HCT116 (cell line): ENCODE measurements at regions not wholly inside any gene's neighbourhood (a gene's known extent, or its start where the extent isn't known, plus 50 kb on each side); places are given as distances from the start of the nearest gene placed in this dataset.

Source experiments
- ATAC-seq: fragments of 200-7000 bp; cut with Tn5 transposase; 2 replicates; pipeline ENCODE4 v1.9.1; 2020; ENCODE audit warnings: mild to moderate bottlenecking, moderate library complexity
- BruUV-seq: library from RNA; stranded (reverse); fragments of 400-500 nt; replicated peaks from 2 replicates; lab custom pipeline; 2021; lab: Mats Ljungman, UMichigan
- CTCF ChIA-PET: fragments of 300-600 bp; sonication (Branson Sonifier 250); formaldehyde crosslinking; loops from one replicate; lab custom pipeline; 2021; ENCODE audit warnings: antibody characterized with exemption; lab: Charles Lee
- POLR2A ChIA-PET: fragments of 300-600, 350-600 bp; sonication (Branson Sonifier 250); formaldehyde crosslinking; loops from one replicate; lab custom pipeline; 2021; ENCODE audit warnings: antibody characterized with exemption; lab: Charles Lee
- RAD21 ChIA-PET, 2 experiments: fragments of 300-600 bp; sonication (Branson Sonifier 250); formaldehyde crosslinking; loops; one replicate each; lab custom pipeline; 2023; ENCODE audit warnings: low total read pairs in 2 of 2; ENCODE audit not compliant: uncharacterized antibody in 2 of 2, unreplicated experiment in 2 of 2, low non-redundant PET in 1 of 2; lab: Charles Lee
- DNase-seq: peaks from one replicate; pipeline ENCODE4 v3.0.0-alpha.2; 2010; ENCODE audit warnings: low read depth, low spot score
- H2AFZ ChIP-seq: fragments of 200-600 bp; shearing (Covaris generic), sonication (generic); 2 replicates; pipeline ENCODE4 v1.6.1; 2017; ENCODE audit warnings: low read depth, mixed run types, mixed read lengths, antibody characterized with exemption, low read length; ENCODE audit not compliant: poor library complexity, severe bottlenecking
- H3K27ac ChIP-seq: 2 replicates; pipeline ENCODE4 v1.5.1; 2012; ENCODE audit warnings: low read depth, low read length
- H3K27me3 ChIP-seq: fragments of 200-600 bp; sonication (generic); 2 replicates; pipeline ENCODE4 v1.6.1; 2016; ENCODE audit warnings: mixed run types, low read length, mixed read lengths; ENCODE audit not compliant: insufficient read depth
- H3K36me3 ChIP-seq, 2 experiments: fragments of 200-500 bp in 1 of 2; fragments of 200-600 bp in 1 of 2; sonication (Bioruptor generic) in 1 of 2; sonication (generic) in 1 of 2; 2 replicates each; pipeline versions ENCODE4 v1.5.1 to v1.6.1; 2014 to 2016; ENCODE audit warnings: low read length in 2 of 2, inconsistent platforms in 1 of 2, mixed read lengths in 1 of 2, mixed run types in 1 of 2; ENCODE audit not compliant: insufficient read depth in 2 of 2, control insufficient read depth in 1 of 2
- H3K4me1 ChIP-seq, 2 experiments: fragments of 200-600 bp in 1 of 2; sonication (generic) in 1 of 2; 2 replicates each; pipeline versions ENCODE4 v1.5.1 to v1.6.1; 2012 to 2017; ENCODE audit warnings: low read length in 2 of 2, inconsistent platforms in 1 of 2, mild to moderate bottlenecking in 1 of 2, mixed read lengths in 1 of 2, mixed run types in 1 of 2, moderate library complexity in 1 of 2; ENCODE audit not compliant: insufficient read depth in 2 of 2, control insufficient read depth in 1 of 2
- H3K4me2 ChIP-seq: fragments of 200-600 bp; sonication (generic); 2 replicates; pipeline ENCODE4 v1.6.1; 2017; ENCODE audit warnings: mixed run types, low read length, mixed read lengths
- H3K4me3 ChIP-seq, 2 experiments: fragments of 200-600 bp in 1 of 2; sonication (generic) in 1 of 2; replicated peaks in 1 of 2; 2 replicates each; pipeline ENCODE4 v1.5.1; 2011 to 2016; ENCODE audit warnings: low read length in 2 of 2, control low read depth in 1 of 2, low read depth in 1 of 2, mild to moderate bottlenecking in 1 of 2, mixed read lengths in 1 of 2, mixed run types in 1 of 2
- H3K79me2 ChIP-seq: fragments of 200-600 bp; sonication (generic); 2 replicates; pipeline ENCODE4 v1.6.1; 2017; ENCODE audit warnings: mild to moderate bottlenecking, mixed run types, low read length, moderate library complexity, mixed read lengths; ENCODE audit not compliant: insufficient read depth
- H3K9ac ChIP-seq: fragments of 200-600 bp; sonication (generic); 2 replicates; pipeline ENCODE4 v1.6.1; 2016; ENCODE audit warnings: low read length, mixed read lengths
- H3K9me2 ChIP-seq: fragments of 200-600 bp; sonication (generic), shearing (Covaris generic); 2 replicates; pipeline ENCODE4 v1.6.1; 2017; ENCODE audit warnings: mixed run types, mild to moderate bottlenecking, moderate library complexity; ENCODE audit not compliant: insufficient read depth
- H3K9me3 ChIP-seq, 2 experiments: fragments of 200-500 bp in 1 of 2; fragments of 200-600 bp in 1 of 2; sonication (Bioruptor generic) in 1 of 2; sonication (generic) in 1 of 2; 2 replicates each; pipeline ENCODE4 v1.6.1; 2014 to 2017; ENCODE audit warnings: low read length in 2 of 2, mixed read lengths in 2 of 2, inconsistent platforms in 1 of 2, low read depth in 1 of 2, mild to moderate bottlenecking in 1 of 2, mixed run types in 1 of 2, moderate library complexity in 1 of 2; ENCODE audit not compliant: control insufficient read depth in 1 of 2, insufficient read depth in 1 of 2
- H4K20me1 ChIP-seq: fragments of 200-600 bp; sonication (generic), shearing (Covaris generic); 2 replicates; pipeline ENCODE4 v1.6.1; 2017; ENCODE audit warnings: mixed run types, mild to moderate bottlenecking, moderate library complexity; ENCODE audit not compliant: insufficient read depth
- CEBPB ChIP-seq: IDR thresholded peaks from 2 replicates; pipeline ENCODE4 v1.6.1; 2012; ENCODE audit warnings: low read depth
- ELF1 ChIP-seq: IDR thresholded peaks from 2 replicates; pipeline ENCODE4 v1.6.1; 2012; ENCODE audit warnings: low read depth, borderline replicate concordance
- EZH2 ChIP-seq: fragments of 200-600 bp; sonication (generic); IDR thresholded peaks from 2 replicates; pipeline ENCODE4 v1.6.1; 2017; ENCODE audit warnings: antibody characterized with exemption, mixed run types
- EZH2phosphoT487 ChIP-seq: fragments of 200-600 bp; IDR thresholded peaks from 2 replicates; pipeline ENCODE4 v1.6.1; 2018; ENCODE audit warnings: antibody characterized with exemption, borderline replicate concordance
- JUND ChIP-seq: IDR thresholded peaks from 2 replicates; pipeline ENCODE4 v1.6.1; 2012
- POLR2A ChIP-seq: IDR thresholded peaks from 2 replicates; pipeline ENCODE4 v1.7.0; 2011; ENCODE audit warnings: borderline replicate concordance; ENCODE audit not compliant: insufficient read depth, insufficient read length; ENCODE audit errors: extremely low read depth
- POLR2AphosphoS5 ChIP-seq: IDR thresholded peaks from 2 replicates; pipeline ENCODE4 v1.6.1; 2011; ENCODE audit warnings: mild to moderate bottlenecking, low read depth, low read length, moderate library complexity
- RAD21 ChIP-seq: IDR thresholded peaks from 2 replicates; pipeline ENCODE4 v1.6.1; 2012; ENCODE audit warnings: low read depth, mild to moderate bottlenecking
- SP1 ChIP-seq: IDR thresholded peaks from 2 replicates; pipeline ENCODE4 v1.6.1; 2012; ENCODE audit warnings: low read depth
- YY1 ChIP-seq: IDR thresholded peaks from 2 replicates; pipeline ENCODE4 v1.6.1; 2011; ENCODE audit warnings: low read length, low read depth, moderate library complexity, mild to moderate bottlenecking; ENCODE audit not compliant: insufficient replicate concordance; ENCODE audit errors: extremely low read depth
- ZNF274 ChIP-seq: fragments of 200-500 bp; sonication (Bioruptor generic); IDR thresholded peaks from 2 replicates; pipeline ENCODE4 v1.6.1; 2014; ENCODE audit warnings: mild to moderate bottlenecking, low read depth, low read length, inconsistent platforms
- intact Hi-C: fragments of 100-400 bp; cut with micrococcal nuclease; formaldehyde crosslinking; loops from 2 replicates; pipeline ENCODE4 v1.10.0; 2022
- TF ChIP-seq, protein P1 (sequence below): IDR thresholded peaks from 2 replicates; pipeline ENCODE4 v1.6.1; 2012
- TF ChIP-seq, protein P2 (sequence below): IDR thresholded peaks from 2 replicates; pipeline ENCODE4 v1.6.1; 2012
- TF ChIP-seq, protein P3 (sequence below): IDR thresholded peaks from 2 replicates; pipeline ENCODE4 v1.6.1; 2012; ENCODE audit warnings: low read depth

DNA sequence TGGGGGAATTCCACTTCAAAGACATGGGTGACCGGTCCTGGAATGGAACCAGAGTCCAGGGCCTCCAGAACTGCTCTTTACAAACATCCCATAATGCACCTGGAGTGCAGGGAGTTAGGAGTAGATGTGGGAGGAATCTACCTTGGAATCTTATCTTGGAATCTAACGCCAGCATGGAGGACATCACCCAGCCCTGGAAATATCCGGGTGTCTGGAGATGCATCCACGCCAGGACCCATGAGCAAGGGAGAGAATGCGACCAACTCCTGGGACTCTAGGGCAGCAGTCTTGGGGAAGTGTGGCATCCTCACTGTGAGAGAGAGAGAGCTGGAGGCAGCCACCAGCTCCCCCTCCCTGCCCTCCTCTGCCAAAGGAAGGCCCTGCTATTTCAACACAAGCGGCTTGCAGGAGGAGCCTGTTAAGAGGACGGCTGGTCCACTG, 211.8 kb downstream of the UQCRFS1 start:
- no peaks in the 10 kb centered on the region for H4K20me1 ChIP-seq
- no peaks in the 10 kb centered on the region for H3K79me2 ChIP-seq
- BruUV-seq: no TSS peak
- TF ChIP-seq POLR2AphosphoS5 (no peak), RAD21 (no peak), ZNF274 (no peak), ELF1 (no peak), POLR2A (no peak), JUND (no peak), SP1 (no peak), CEBPB (no peak), EZH2phosphoT487 (no peak)
- TF ChIP-seq, protein P1, sequence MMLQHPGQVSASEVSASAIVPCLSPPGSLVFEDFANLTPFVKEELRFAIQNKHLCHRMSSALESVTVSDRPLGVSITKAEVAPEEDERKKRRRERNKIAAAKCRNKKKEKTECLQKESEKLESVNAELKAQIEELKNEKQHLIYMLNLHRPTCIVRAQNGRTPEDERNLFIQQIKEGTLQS: no peak
- TF ChIP-seq, protein P2, sequence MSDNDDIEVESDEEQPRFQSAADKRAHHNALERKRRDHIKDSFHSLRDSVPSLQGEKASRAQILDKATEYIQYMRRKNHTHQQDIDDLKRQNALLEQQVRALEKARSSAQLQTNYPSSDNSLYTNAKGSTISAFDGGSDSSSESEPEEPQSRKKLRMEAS: no peak
- TF ChIP-seq, all 23 proteins: peak for 0
- CTCF ChIA-PET: no interaction called here
- no peak overlapping the region for H3K4me2 ChIP-seq
- intact Hi-C loops: no loop called here
- no peak overlapping the region for H3K27ac ChIP-seq
- no peaks in the 10 kb centered on the region for H3K27me3 ChIP-seq
- no peak for ATAC-seq
- RAD21 ChIA-PET: no interaction called here
- no peaks in the 10 kb centered on the region for H3K4me1 ChIP-seq
- peaks cover 0 to 20% of the 10 kb centered on the region in 2 experiments; a peak in 1 of 4 replicates for H3K9me3 ChIP-seq
- no peaks in the 10 kb centered on the region for H3K36me3 ChIP-seq
- H3K9ac ChIP-seq: no peak overlapping the region
- H2AFZ ChIP-seq: no peak overlapping the region
- POLR2A ChIA-PET: no interaction called here
- no peak overlapping the region for H3K4me3 ChIP-seq
- DNase-seq: no peak
- no peaks in the 10 kb centered on the region for H3K9me2 ChIP-seq

DNA sequence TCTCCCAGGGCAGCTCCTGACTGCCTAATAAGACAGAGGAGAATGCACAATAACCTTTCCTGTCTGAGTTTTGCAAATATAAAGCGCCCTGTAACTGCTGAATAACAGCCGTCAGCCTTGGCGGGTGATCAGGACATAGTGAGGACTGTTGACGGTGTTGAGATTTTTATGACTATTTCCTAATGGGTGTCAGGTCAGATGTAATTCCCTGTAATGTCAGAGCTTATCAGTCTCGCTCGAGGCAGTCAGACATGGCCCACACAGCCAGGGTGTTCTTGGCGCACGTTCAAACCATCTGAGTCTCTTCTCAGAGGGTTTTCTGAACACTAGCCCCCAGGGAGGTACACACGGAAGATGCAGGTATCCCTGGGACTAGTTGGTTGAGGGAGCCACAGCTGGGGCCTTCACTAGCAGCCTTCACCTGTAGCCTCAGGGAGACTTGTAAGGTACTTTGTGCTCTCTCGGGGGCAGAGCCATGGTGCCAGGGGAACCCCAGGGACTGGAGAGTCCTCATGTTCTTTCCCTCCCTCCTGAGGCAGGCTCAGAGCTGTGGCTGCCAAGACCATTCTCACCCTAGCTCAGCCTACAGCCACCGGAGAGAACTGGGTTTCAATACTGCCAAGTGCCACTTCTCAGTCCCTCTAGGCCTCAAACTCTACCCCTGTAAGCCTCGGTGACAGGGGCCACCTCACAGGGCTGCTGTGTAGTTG, 213.1 kb downstream of the UQCRFS1 start:
- no peak for DNase-seq
- Histone ChIP-seq H3K4me3 (no peak overlapping the region), H3K27me3 (no peaks in the 10 kb centered on the region), H2AFZ (no peak overlapping the region)
- TF ChIP-seq YY1: no peak
- TF ChIP-seq RAD21: no peak
- no peak for TF ChIP-seq ELF1
- no peak for TF ChIP-seq POLR2A
- no peak for TF ChIP-seq EZH2
- TF ChIP-seq, protein P3, sequence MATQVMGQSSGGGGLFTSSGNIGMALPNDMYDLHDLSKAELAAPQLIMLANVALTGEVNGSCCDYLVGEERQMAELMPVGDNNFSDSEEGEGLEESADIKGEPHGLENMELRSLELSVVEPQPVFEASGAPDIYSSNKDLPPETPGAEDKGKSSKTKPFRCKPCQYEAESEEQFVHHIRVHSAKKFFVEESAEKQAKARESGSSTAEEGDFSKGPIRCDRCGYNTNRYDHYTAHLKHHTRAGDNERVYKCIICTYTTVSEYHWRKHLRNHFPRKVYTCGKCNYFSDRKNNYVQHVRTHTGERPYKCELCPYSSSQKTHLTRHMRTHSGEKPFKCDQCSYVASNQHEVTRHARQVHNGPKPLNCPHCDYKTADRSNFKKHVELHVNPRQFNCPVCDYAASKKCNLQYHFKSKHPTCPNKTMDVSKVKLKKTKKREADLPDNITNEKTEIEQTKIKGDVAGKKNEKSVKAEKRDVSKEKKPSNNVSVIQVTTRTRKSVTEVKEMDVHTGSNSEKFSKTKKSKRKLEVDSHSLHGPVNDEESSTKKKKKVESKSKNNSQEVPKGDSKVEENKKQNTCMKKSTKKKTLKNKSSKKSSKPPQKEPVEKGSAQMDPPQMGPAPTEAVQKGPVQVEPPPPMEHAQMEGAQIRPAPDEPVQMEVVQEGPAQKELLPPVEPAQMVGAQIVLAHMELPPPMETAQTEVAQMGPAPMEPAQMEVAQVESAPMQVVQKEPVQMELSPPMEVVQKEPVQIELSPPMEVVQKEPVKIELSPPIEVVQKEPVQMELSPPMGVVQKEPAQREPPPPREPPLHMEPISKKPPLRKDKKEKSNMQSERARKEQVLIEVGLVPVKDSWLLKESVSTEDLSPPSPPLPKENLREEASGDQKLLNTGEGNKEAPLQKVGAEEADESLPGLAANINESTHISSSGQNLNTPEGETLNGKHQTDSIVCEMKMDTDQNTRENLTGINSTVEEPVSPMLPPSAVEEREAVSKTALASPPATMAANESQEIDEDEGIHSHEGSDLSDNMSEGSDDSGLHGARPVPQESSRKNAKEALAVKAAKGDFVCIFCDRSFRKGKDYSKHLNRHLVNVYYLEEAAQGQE: no peak
- TF ChIP-seq, all 23 proteins: peak for 0
- Histone ChIP-seq H4K20me1 (no peaks in the 10 kb centered on the region), H3K36me3 (no peaks in the 10 kb centered on the region), H3K9me2 (no peaks in the 10 kb centered on the region), H3K9me3 (peaks cover 0 to 18% of the 10 kb centered on the region in 2 experiments; a peak in 1 of 4 replicates), H3K9ac (no peak overlapping the region), H3K79me2 (no peaks in the 10 kb centered on the region), H3K4me2 (no peak overlapping the region), H3K4me1 (no peaks in the 10 kb centered on the region), H3K27ac (no peak overlapping the region)
- no TSS peak for BruUV-seq
- POLR2A ChIA-PET: no interaction called here
- CTCF ChIA-PET: no interaction called here
- intact Hi-C loops: no loop called here
- RAD21 ChIA-PET: no interaction called here
- no peak for ATAC-seq
